Activated naive CD8-positive, alpha-beta T cell treated with anti-CD3 and anti-CD28 coated beads for 36 hours (primary cell): ENCODE measurements at regions not wholly inside any gene's neighbourhood (a gene's known extent, or its start where the extent isn't known, plus 50 kb on each side); places are given as distances from the start of the nearest gene placed in this dataset.
"Not testable (repeated sequence)": the region's sequence is repeated elsewhere in the genome, so short reads cannot be mapped to it uniquely, and the experiment has no call there.

Source experiments
- DNase-seq: peaks from one replicate; pipeline ENCODE4 v3.0.0; 2021
- H3K27ac Mint-ChIP-seq: one replicate; pipeline ENCODE4 v1.8.0; 2022; ENCODE audit warnings: mild to moderate bottlenecking, moderate library complexity, mixed read lengths
- H3K27me3 Mint-ChIP-seq: one replicate; pipeline ENCODE4 v1.8.0; 2022; ENCODE audit warnings: mild to moderate bottlenecking, mixed read lengths
- H3K36me3 Mint-ChIP-seq: one replicate; pipeline ENCODE4 v1.8.0; 2021; ENCODE audit warnings: mild to moderate bottlenecking, mixed read lengths
- H3K4me1 Mint-ChIP-seq: one replicate; pipeline ENCODE4 v1.8.0; 2021; ENCODE audit warnings: mixed read lengths
- H3K4me3 Mint-ChIP-seq: one replicate; pipeline ENCODE4 v1.8.0; 2022; ENCODE audit warnings: mild to moderate bottlenecking, moderate library complexity, mixed read lengths
- H3K9me3 Mint-ChIP-seq: one replicate; pipeline ENCODE4 v1.8.0; 2022; ENCODE audit warnings: mixed read lengths

DNA sequence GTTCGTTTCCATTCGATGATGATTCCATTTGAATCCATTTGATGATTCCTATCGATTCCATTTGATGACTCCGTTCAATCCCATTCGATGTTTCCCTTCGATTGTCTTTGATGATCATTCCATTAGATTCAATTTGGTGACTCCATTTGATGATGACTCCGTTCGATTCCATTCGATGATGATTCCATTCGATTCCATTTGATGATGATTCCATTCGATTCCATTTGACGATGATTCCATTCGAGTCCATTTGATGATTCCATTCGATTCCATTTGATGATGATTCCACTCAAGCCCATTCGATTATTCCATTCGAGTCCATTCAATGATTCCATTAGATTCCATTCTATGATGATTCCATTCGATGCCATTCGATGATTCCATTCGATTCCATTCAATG, 2730.6 kb downstream of the RPIA start:
- Mint-ChIP-seq H3K36me3 (peaks cover 14% of the 10 kb centered on the region), H3K9me3 (peaks cover 26% of the 10 kb centered on the region)
- H3K27me3 Mint-ChIP-seq, H3K4me1 Mint-ChIP-seq, H3K27ac Mint-ChIP-seq, H3K4me3 Mint-ChIP-seq, DNase-seq: not testable (repeated sequence)

DNA sequence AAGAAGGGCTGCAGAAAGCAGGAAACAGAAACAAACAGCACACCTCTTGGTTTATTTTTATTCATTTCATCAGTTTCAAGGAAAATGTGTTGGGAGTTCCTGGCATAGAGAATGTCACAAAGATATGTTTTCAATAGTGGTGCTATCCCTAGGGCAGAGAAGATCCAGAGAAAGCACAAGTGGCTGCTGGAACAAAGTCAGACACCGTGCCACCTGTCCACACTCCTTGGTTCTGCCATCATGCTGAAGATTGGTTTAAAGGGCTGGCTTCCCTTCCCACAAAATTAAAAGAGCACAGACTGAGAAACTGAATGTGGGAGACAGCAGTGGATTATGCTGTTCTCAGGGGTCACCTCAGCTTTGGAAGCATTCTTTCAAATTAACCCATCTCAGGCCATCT, 2735.7 kb downstream of the RPIA start:
- H3K4me3 Mint-ChIP-seq, H3K27ac Mint-ChIP-seq, DNase-seq, H3K4me1 Mint-ChIP-seq, H3K27me3 Mint-ChIP-seq, H3K36me3 Mint-ChIP-seq: not testable (repeated sequence)
- H3K9me3 Mint-ChIP-seq, result peaks cover 13% of the 10 kb centered on the region

GRCh38 chr2:91441932-91442245, 2750.4 kb downstream of the RPIA start:
- not testable (repeated sequence) for H3K27ac Mint-ChIP-seq, H3K36me3 Mint-ChIP-seq, DNase-seq, H3K4me3 Mint-ChIP-seq, H3K4me1 Mint-ChIP-seq, H3K9me3 Mint-ChIP-seq
- peaks cover 32% of the 10 kb centered on the region for H3K27me3 Mint-ChIP-seq

DNA sequence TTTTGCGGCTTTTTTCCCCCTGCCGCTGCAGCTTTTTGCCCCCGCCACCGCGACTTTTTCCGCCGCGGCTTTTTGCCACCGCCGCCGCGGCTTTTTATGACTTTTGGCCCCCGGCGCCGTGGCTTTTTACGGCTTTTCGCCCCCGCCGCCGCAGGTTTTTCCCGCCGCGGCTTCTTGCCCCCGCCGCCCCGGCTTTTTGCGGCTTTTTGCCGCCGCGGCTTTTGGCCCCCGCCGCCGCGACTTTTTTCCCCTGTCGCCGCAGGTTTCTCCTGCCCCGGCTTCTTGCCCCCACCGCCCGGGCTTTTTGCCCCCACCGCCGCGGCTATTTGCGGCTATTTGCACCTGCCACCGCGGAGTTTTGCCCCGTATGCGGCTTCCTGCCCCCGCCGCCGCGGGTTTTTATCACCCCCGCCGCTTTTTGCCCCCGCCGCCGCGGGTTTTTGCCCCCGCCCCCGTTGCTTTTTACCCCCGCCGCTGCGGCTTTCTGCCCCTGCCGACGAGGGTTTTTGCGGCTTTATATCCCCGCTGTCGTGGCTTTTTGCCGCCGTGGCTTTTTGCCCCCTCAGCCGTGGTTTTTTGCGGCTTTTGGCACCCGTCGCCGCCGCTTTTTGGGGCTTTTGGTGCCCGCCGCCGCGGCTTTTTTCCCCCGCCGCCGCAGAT, 2750.9 kb downstream of the RPIA start:
- Mint-ChIP-seq H3K4me1 (no peaks in the 10 kb centered on the region), H3K9me3 (peaks cover 5% of the 10 kb centered on the region), H3K36me3 (peaks cover 5% of the 10 kb centered on the region), H3K27ac (no peak overlapping the region), H3K4me3 (no peak overlapping the region), H3K27me3 (peaks cover 28% of the 10 kb centered on the region)
- no peak for DNase-seq

DNA sequence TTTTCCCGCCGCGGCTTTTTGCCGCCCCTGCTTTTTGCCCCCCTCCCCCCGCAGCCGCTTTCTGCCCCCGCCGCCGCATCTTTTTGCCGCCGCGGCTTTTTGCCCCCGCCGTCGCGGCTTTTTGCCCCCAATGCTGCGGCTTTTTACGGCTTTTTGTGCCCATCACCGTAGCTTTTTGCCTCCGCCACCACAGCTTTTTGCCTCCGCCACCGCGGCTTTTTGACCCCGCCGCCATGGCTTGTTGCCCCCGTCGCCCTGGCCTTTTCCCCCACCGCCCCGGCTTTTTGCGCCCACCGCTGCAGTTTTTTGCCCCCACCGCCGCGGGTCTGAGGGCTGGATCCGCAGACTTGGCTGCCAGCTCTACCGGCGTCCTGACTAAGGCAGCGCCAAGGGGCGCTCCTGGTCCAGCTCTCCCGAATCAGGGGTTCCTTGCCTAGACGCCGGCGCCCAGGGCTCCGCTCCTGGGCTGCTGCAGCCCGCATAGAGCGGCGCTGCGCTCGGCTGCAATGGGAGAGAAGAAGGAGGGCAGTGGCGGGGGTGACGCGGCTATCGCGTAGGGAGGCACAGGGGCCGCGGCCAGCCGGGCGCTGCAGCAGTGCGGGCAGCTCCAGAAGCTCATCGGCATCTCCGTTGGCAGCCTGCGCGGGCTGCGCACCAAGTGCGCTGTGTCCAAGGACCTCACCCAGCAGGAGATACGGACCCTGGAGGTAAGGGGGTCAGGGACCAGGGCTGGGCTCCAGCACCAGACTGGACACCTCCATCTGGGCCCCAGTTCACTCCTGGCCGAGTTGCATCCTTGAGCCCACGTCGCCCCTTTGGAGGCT, 2751.6 kb downstream of the RPIA start:
- H3K27me3 Mint-ChIP-seq, result peaks cover 28% of the 10 kb centered on the region
- not testable (repeated sequence) for H3K36me3 Mint-ChIP-seq, H3K4me3 Mint-ChIP-seq, H3K9me3 Mint-ChIP-seq, DNase-seq, H3K27ac Mint-ChIP-seq, H3K4me1 Mint-ChIP-seq

- not testable (repeated sequence) for H3K36me3 Mint-ChIP-seq, H3K4me3 Mint-ChIP-seq, H3K9me3 Mint-ChIP-seq, H3K27ac Mint-ChIP-seq, H3K4me1 Mint-ChIP-seq, DNase-seq
- peaks cover 28% of the 10 kb centered on the region for H3K27me3 Mint-ChIP-seq
Measured at GRCh38 chr2:91443730-91444115, 2752.2 kb downstream of the RPIA start.

DNA sequence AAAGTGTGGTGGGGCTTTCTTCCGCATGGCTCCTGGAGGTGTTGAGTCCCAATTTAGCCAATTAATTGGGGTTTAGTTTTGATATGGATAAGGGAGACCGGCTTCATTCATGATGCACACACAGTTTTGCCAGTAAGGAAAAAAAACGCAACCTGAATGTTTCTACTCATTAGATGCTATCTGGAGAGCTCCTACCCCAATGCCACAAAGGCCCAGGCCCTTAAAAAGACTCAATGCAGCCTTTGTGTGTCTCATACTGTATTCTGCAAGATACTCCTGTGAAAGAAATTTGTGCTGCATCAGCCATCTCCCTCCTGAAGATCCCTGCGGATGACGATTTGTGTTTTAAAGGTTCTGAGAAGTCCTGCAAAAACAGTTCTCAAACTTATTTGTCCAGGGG, 2754.2 kb downstream of the RPIA start:
- H3K27me3 Mint-ChIP-seq, result peaks cover 25% of the 10 kb centered on the region
- not testable (repeated sequence) for H3K4me1 Mint-ChIP-seq, DNase-seq, H3K27ac Mint-ChIP-seq, H3K36me3 Mint-ChIP-seq, H3K4me3 Mint-ChIP-seq, H3K9me3 Mint-ChIP-seq

GRCh38 chr2:91446489-91446888, 2755.0 kb downstream of the RPIA start:
- not testable (repeated sequence) for H3K4me3 Mint-ChIP-seq, H3K9me3 Mint-ChIP-seq, H3K36me3 Mint-ChIP-seq, H3K27ac Mint-ChIP-seq, H3K4me1 Mint-ChIP-seq, DNase-seq
- peaks cover 31% of the 10 kb centered on the region for H3K27me3 Mint-ChIP-seq

GRCh38 chr2:91446915-91447314, 2755.4 kb downstream of the RPIA start:
- H3K36me3 Mint-ChIP-seq, H3K27ac Mint-ChIP-seq, H3K4me3 Mint-ChIP-seq, DNase-seq, H3K4me1 Mint-ChIP-seq, H3K9me3 Mint-ChIP-seq: not testable (repeated sequence)
- peaks cover 29% of the 10 kb centered on the region for H3K27me3 Mint-ChIP-seq

- DNase-seq, H3K9me3 Mint-ChIP-seq, H3K27ac Mint-ChIP-seq, H3K4me1 Mint-ChIP-seq, H3K4me3 Mint-ChIP-seq, H3K36me3 Mint-ChIP-seq: not testable (repeated sequence)
- H3K27me3 Mint-ChIP-seq, result peaks cover 28% of the 10 kb centered on the region
Measured at GRCh38 chr2:91447508-91447907, 2756.0 kb downstream of the RPIA start.

DNA sequence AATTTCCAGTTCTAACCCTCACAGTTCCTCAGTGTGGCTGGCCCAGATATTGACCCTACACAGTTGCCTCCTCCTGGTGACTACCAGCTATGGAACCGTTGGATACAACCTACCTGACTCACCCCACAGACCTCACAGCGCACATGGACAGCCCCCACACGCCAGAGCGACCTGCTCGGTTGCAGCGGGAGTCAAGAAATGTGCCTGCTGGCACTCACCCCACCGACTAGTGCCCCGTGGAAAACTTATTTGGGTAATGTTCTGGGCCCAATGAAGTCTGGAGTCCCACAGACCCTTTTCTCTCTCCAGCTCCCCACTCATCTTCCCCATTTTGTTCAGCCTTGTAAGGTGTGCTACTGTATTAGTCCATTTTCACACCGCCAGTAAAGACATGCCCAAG, 2770.8 kb downstream of the RPIA start:
- not testable (repeated sequence) for DNase-seq, H3K4me3 Mint-ChIP-seq, H3K36me3 Mint-ChIP-seq, H3K27me3 Mint-ChIP-seq, H3K9me3 Mint-ChIP-seq, H3K4me1 Mint-ChIP-seq, H3K27ac Mint-ChIP-seq

- H3K4me1 Mint-ChIP-seq, H3K27me3 Mint-ChIP-seq, H3K27ac Mint-ChIP-seq, DNase-seq, H3K9me3 Mint-ChIP-seq, H3K4me3 Mint-ChIP-seq, H3K36me3 Mint-ChIP-seq: not testable (repeated sequence)
Measured at GRCh38 chr2:91463007-91463406, 2771.5 kb downstream of the RPIA start.

DNA sequence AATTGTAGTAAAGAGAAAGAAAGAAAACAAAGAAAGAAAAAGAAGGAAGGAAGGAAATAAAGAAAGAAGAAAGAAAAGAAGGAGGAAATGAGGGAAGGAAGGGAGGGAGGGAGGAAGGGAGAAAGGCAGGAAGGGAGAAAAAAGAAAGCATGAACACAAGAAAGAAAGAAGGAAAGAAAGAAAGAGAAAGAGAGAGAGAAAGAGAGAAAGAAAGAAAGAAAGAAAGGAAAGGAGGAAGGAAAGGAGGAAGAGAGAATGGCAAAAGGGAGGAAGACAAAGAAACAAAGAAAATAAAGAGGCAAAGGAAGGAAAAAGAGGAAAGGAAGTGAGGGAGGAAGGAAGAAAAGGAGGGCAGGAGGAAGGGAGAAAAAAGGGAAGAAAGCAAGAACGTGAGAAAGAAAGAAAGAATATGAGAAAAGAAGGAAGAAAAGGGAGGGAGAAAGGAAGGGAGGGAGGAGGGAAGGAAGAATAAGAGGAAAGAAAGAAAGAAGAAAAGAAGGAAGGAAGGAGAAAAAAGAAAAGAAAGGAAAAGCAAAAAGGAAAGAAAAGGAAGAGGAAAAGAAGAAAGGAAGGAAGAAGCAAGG, 2775.4 kb downstream of the RPIA start:
- not testable (repeated sequence) for H3K36me3 Mint-ChIP-seq, H3K27ac Mint-ChIP-seq, H3K4me1 Mint-ChIP-seq, H3K9me3 Mint-ChIP-seq, DNase-seq, H3K27me3 Mint-ChIP-seq, H3K4me3 Mint-ChIP-seq

DNA sequence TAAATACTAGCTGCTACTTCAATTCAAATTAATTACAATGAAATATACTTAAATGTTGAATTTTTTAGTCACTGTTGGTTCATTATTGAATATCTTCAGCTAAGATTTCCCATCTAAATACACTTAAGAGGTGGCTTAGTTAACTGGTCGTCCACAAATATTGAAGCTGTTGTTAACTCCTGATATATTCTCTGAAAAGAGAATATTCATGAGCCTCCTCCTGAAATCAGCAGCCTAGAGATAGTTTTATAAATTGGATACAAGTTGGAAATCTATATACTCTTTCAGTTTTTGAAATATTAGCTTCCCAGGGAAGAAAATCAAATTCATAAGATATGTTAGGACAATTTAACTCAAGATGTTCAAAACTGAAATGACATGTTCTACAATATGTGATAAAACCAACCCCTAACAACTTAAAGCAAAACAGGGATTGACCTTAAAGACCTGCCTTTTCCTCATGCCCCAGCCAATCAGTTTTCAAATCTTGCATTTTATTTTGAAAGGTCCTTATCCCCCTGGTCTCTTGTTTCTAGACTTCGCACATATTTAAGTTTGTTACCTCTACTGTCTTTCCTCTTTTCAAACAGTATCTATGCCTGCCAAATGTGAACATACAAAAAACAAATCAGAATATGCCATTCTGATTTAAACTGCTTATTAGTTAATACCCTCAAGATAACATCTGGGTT, 2784.9 kb downstream of the RPIA start:
- Mint-ChIP-seq H3K4me3 (peak overlapping the region; percentile 73), H3K27me3 (peaks cover 32% of the 10 kb centered on the region), H3K27ac (peak overlapping the region; percentile 84)
- H3K36me3 Mint-ChIP-seq, H3K4me1 Mint-ChIP-seq, H3K9me3 Mint-ChIP-seq, DNase-seq: not testable (repeated sequence)

- H3K9me3 Mint-ChIP-seq, DNase-seq, H3K36me3 Mint-ChIP-seq, H3K4me1 Mint-ChIP-seq: not testable (repeated sequence)
- Mint-ChIP-seq H3K27ac (peak overlapping the region; percentile 84), H3K4me3 (peak overlapping the region; percentile 73), H3K27me3 (peaks cover 35% of the 10 kb centered on the region)
Measured at GRCh38 chr2:91476936-91477246, 2785.4 kb downstream of the RPIA start.

GRCh38 chr2:91477291-91477690, 2785.8 kb downstream of the RPIA start:
- not testable (repeated sequence) for H3K36me3 Mint-ChIP-seq, DNase-seq, H3K4me3 Mint-ChIP-seq, H3K27ac Mint-ChIP-seq, H3K4me1 Mint-ChIP-seq, H3K9me3 Mint-ChIP-seq
- peaks cover 33% of the 10 kb centered on the region for H3K27me3 Mint-ChIP-seq
